Mammary epithelial cell (primary cell): ENCODE measurements at regions not wholly inside any gene's neighbourhood (a gene's known extent, or its start where the extent isn't known, plus 50 kb on each side); places are given as distances from the start of the nearest gene placed in this dataset.

ENCODE experiments used
- EZH2 ChIP-seq: IDR thresholded peaks from 2 replicates; pipeline ENCODE4 v1.6.1; 2012; ENCODE audit warnings: low read length, inconsistent platforms, borderline replicate concordance
- TF ChIP-seq, protein P1 (sequence below), 2 donors: IDR thresholded peaks in 1 of 2; conservative IDR thresholded peaks in 1 of 2; 2 replicates each; pipeline ENCODE4 v1.5.1; 2011 to 2012; ENCODE audit warnings: inconsistent platforms in 2 of 2, low read length in 2 of 2, mild to moderate bottlenecking in 2 of 2, control low read depth in 1 of 2, low read depth in 1 of 2; ENCODE audit not compliant: insufficient read depth in 1 of 2; ENCODE audit errors: extremely low read depth in 1 of 2

DNA sequence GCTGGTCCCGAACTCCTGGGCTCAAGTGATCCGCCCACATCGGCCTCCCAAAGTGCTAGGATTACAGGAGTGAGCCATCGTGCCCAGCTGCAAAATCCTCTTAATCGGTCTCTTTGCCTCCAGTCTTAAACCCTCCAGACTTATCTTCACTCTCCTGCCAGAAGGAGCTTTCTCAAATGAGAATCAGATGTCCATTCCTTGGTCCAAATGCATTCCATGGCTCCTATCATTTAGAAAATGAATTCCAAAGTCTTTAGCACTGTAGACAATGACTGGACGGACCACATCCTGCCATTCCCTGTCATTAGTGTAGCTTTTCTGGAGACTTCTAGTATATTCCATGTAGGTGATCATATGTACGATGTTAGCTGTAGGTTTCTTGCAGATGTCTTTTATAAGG is 141.9 kb downstream of the ID4 start:
- TF ChIP-seq, protein P1, sequence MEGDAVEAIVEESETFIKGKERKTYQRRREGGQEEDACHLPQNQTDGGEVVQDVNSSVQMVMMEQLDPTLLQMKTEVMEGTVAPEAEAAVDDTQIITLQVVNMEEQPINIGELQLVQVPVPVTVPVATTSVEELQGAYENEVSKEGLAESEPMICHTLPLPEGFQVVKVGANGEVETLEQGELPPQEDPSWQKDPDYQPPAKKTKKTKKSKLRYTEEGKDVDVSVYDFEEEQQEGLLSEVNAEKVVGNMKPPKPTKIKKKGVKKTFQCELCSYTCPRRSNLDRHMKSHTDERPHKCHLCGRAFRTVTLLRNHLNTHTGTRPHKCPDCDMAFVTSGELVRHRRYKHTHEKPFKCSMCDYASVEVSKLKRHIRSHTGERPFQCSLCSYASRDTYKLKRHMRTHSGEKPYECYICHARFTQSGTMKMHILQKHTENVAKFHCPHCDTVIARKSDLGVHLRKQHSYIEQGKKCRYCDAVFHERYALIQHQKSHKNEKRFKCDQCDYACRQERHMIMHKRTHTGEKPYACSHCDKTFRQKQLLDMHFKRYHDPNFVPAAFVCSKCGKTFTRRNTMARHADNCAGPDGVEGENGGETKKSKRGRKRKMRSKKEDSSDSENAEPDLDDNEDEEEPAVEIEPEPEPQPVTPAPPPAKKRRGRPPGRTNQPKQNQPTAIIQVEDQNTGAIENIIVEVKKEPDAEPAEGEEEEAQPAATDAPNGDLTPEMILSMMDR (conservative IDR thresholded peaks at IDR 0.05 in 1 of 2, IDR thresholded peaks at IDR 0.05 in 1 of 2; ENCODE audit: extremely low read depth in 1 of 2, insufficient read depth in 1 of 2, low read depth in 1 of 2, low read length in 2 of 2), result no peak
- TF ChIP-seq EZH2, result no peak
